NCI-H1105 (cell line): ENCODE measurements at regions not wholly inside any gene's neighbourhood (a gene's known extent, or its start where the extent isn't known, plus 50 kb on each side); places are given as distances from the start of the nearest gene placed in this dataset.
"Not testable (repeated sequence)": the region's sequence is repeated elsewhere in the genome, so short reads cannot be mapped to it uniquely, and the experiment has no call there.

Experiments
- DNase-seq: peaks from one replicate; lab custom pipeline; 2025; lab: John Stamatoyannopoulos, UW

DNA sequence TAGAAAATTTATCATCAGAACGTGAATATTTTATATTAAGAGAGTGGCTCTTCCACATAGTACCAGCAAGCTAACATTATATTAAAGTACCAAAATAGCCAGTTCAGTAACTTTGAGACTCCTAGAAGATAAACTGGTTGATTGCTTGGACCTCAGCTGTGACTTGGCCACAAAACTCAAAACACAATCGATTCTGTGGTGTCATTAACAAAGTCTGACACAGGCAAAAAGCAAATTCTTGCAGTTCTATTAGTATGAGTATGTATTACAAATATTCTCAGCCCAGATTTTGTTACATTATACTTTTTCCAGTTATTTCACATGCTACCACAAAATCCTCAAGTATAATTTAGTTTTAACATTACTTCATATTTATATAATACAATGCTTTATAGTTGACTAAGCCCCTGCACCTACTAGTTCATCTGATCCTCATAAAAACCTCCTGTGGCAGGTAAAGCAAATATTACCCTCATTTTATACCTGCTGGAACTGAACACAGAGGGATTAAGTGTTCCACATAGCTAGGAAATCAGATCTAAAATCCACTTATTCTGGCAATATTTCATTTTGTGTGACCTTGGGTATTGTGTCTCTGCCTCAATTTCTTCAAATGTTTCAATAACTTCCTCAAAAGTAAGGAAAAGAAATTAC is 279.9 kb upstream of the MKLN1 start:
- no peak for DNase-seq

DNA sequence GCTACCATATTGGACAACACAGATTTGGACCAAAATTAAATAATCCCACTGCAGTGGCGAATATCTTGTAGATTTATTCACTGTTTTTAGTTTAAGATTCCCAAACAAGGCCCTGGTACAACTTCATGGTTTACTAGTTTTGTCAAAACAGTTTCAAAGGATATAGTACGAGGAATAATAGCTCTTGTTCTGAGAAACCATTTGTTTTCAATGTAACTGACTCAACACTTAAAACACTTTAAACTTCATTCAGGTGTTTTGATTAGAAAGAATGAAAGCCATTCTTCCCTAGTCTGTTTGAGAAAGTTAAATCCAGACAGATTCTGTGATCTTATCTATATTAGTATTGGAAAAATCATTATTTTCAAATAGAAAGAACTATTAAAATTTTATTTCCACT is 276.4 kb upstream of the MKLN1 start:
- DNase-seq: no peak

DNA sequence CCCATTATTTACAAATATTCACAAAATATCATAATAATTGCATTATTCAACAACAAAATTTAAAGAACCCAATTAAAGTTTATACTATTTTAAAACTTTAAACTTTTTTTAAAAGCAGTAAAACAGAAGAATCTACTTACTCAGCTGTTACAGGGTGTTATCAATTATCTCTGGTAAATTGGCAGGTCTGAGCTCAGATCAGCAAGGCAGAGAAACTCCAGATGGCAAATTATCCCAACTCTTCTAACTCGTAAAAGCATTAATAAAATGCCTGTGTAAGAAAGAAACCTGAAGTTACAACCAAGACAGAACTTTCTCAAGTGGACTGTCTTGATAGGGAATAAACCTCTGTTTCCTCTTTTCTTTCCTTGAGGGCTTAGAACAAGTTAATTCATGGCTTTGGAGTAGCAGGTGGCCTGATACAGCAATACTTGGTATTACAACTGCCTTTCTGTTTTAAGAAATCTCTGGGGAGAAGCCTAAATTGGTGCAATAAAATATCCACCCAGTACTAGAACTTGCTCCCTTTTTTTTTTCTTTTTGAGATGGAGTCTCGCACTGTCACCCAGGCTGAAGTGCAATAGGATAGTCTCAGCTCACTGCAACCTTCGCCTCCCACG is 275.3 kb upstream of the MKLN1 start:
- DNase-seq: no peak

DNA sequence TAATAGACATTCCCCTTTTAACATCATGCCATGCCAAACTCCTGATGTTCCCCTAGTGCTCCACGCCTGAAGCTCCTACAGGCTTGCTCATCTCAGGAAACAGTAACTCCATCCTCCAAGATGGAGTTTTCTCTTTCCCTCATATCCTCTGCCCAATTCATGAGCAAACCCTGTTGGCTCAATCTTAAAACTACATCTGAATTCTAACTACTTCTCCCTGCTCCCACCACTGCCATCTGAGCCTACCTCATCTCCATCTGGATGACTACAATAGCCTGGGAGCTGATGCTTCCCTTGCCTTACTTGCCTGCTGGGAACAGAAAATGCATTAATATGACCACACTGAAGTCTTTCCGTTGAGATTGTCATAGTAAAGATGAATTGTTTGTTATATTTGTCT is 271.7 kb upstream of the MKLN1 start:
- DNase-seq: no peak

DNA sequence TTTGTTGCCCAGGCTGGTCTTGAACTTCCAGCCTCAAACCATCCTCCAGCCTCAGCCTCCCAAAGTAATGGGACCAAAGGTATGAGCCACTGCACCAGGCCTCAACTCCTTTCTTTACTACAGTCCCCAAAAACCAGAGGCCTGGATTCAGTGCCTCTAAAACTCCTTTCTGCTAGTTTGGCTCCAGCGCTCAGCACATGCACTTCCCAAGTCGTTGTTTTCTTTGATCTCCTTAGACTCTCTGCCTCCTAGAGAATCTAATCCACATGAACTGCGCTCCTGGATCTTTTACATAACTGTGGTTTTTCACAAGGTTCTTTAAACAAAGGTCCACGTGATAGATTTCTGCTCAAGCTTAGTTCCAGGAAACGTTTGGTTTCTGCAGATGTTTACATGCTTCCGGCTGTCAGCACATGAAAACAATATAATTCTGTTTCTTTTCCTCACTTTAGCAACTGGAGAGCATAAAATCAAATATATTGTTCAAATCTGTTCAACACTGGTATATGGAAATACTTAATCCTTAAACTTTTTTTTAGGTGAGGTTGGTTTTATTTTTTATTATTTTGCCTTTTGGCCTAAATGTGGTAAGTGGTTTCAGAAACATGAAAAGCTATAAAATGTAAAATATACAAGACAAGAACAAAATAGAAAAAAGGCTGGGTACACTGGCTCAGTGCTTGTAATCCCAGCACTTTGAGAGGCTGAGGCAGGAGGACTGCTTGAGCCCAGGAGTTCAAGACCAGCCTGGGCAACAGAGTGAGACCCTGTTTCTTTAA is 270.5 kb upstream of the MKLN1 start:
- no peak for DNase-seq

DNA sequence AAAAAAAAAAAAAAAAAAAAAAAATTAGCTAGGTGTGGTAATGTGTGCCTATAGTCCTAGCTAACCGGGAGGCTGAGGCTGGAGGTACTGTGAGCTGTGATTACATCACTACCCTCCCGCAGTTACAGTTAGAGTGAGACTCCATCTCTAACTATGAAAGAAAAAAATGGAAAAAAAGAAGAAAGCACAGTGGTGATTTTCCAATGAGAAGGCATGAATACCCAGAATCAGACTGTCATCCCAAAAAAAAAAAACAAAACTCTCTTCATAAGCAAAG is 269.9 kb upstream of the MKLN1 start:
- no peak for DNase-seq

DNA sequence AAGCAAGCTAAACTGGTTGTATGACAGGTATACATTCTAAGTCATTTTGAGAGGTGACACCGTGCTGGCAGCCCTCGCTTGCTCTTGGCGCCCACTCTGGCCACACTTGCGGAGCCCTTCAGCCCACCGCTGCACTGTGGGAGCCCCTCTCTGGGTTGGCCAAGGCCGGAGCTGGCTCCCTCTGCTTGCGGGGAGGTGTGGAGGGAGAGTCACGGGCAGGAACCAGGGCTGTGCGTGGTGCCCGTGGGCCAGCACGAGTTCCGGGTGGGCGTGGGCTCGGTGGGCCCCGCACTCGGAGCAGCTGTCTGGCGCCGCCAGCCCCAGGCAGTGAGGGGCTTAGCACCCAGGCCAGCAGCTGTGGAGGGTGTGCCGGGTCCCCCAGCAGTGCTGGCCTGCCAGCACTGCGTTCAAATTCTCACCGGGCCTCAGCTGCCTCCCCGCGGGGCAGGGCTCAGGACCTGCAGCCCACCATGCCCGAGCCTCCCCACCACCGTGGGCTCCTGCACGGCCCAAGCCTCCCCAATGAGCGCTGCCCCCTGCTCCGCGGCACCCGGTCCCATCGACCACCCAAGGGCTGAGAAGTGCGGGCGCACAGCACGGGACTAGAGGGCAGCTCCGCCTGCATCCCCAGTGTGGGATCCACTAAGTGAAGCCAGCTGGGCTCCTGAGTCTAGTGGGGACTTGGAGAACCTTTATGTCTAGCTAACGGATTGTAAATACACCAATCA is 269.0 kb upstream of the MKLN1 start:
- DNase-seq: not testable (repeated sequence)

DNA sequence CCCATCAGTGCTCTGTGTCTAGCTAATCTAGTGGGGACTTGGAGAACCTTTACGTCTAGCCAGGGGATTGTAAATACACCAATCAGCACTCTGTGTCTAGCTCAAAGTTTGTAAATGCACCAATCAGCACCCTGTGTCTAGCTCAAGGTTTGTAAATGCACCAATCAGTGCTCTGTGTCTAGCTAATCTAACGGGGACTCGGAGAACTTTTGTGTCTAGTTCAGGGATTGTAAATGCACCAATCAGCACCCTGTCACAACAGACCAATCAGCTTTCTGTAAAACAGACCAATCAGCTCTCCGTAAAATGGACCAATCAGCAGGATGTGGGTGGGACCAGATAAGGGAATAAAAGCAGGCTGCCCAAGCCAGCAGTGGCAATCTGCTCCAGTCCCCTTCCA is 268.3 kb upstream of the MKLN1 start:
- not testable (repeated sequence) for DNase-seq

DNA sequence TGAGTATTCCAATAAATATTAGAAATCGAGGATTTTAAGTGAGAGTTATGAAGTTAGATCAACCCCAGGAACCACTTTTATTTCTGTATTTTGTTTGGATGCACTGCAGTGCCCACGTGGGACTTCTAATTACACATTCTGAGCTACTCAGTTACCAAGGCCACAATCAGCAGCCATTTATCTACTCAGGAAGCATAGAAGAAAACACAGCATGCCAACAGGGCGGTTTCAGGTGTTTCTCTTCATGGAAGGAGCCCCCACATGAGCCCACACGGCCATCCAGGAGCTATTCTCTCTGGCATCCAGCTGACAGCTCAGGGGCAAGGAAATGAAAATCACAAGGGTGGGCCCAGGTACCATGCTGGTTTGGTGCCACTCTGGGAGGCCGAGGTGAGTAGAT is 266.5 kb upstream of the MKLN1 start:
- no peak for DNase-seq

DNA sequence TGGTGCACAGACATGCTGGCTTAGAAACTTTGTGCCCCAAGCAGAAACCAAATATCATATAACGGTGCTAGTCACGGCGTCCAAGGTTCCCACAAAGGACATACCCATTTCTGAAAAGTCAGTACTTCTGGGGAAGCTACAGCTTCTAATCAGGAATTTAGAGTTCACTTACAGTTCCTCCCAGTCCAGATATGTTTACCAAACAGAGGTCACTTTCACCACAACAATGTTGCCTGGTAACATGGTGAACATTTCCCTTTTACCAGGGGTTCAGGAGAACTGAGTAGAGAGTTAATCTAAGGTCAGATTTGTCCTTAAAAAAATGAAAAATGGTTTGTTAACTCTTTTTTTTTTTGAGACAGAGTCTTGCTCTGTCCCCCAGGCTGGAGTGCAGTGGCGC is 265.9 kb upstream of the MKLN1 start:
- DNase-seq: no peak

DNA sequence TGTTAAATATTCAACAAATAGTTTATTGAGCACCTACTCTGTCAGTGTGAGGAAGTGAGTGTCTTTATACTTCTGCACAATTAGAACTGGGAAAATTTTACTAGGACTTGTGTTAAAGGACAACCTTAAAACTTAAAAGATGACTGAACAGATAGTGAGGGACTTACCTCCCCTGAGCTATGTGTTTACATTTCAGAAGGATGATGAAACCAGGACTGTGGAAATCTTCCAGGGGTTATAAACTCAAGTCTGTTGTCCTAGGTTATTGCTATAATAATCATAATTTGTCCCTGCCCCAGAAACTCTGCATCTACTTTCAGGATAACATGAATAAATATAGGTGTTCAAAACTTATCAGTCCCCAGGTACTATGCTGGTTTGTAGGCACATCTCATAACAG is 261.0 kb upstream of the MKLN1 start:
- no peak for DNase-seq

DNA sequence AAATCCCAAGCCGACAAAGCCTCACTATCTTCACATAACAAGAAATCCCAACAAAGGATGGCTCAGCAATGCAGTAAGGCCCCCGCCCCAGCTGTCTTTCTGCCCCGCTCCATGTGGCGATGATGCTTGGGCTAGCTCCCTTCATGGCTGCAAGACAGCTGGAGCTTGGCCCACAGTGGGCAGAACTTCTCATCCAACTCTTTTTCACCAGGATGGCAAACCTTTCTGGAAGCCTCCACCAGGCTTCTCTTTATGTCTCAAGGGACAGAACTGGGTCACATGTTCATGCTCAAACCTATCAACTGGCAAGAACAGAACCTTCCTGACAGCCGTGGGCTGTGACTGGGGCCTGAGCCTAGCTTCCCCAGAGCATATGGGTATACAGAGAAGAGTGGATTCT is 260.5 kb upstream of the MKLN1 start:
- DNase-seq: no peak

DNA sequence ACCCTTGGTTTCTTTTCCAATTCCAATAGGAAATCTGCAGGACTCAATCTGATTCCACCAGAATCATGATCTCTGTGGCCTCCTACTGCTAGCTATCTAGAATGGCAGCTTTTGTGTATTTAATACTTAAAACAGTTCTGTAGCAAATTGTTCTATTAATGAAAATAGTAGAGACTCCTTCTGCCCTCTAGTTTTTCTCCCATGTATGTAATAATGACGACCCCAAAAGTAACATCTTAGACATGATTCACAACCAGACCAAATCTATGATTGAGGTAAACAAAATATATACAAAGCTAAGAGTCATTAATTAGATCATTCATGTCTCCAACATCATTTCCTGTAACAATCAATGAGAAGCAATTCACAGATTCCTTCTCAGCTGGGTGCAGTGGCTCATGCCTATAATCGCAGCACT is 259.1 kb upstream of the MKLN1 start:
- no peak for DNase-seq

DNA sequence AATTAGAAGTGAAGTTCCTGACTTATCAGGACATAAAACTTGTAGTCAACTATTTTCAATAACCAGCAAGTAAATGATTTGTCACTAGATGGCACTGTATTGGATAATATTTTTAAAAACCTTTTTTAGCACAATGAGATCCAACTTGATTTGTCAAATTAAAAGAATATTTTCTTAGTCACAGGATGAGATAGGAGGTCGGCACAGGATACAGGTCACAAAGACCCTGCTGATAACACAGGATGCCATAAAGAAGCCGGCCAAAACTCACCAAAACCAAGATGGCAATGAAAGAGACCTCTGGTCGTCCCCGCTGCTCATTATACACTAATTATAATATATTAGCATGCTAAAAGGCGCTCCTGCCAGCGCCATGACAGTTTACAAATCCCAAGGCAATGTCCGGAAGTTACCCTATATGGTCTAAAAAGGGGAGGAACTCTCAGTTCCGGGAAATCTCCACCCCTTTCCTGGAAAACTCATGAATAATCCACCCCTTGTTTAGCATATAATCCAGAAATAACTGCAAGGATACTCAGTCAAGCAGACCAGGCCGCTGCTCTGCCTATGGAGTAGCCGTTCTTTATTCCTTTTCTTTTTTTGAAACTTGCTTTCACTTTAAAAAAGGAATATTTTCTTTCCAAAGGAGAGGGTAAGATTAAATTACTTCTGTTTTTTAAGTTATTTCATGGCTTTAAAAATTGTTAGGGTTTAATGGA is 255.7 kb upstream of the MKLN1 start:
- no peak for DNase-seq

DNA sequence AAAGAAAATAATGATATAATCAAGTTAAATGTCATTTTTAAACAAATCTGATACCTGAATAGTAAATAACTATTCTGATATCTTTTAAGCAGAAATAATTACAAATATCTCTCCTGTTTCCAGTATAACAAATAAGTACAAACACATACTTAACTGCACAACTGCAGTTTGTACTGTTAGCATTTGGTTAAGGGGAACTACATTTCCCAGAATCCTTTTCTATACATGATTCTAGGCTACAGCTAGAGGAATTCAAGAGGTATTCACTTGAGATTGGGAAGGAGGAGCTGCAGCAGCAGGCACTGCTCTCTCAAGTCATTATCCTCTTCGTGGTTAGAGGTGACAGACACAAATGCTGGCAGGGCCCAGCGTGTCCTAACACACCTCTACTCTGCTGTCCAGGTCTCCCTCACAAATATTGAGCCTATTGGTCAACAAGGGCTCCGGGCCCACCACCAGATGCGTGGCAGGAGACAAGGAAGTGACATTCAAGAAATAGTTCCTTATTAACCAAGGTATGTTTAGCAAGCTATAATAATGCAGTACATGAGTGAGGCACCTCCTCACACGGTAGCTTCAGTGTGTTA is 255.1 kb upstream of the MKLN1 start:
- DNase-seq: no peak

DNA sequence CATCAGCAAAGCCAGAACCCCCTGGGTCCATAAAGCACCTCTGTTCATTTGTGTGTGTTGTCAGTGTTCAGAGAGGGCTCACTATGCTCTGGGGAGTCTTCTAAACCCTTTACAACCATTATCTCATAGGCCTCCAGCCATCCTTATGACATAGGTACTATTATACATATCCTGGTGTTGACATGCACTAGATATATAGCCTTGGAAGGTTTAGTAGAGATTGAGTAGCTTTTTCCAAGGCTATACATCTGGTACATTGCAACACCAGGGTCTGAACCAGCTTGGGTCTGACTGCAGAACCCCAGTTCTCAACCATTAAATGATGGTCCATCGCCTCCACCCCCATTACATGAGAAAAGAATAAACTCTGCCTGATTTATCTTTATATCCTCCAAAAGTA is 253.6 kb upstream of the MKLN1 start:
- no peak for DNase-seq

DNA sequence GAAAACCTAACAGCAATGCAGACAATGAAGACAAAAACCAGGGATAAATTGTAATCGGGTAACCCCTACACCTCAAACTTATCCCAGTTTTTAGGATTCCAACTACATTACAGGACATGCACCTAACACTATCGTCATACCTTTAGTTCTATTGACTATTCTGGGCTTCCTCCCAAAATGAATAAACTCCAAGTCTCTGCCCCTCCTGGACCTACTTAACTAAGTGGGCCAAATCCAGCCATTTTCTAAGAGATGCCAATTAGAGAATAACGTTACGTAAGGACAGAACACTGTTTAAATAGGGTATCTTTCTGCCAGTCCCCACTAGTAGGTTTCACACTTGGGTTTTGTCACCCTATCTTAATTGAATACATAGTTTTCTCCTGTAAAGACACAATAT is 253.1 kb upstream of the MKLN1 start:
- no peak for DNase-seq

DNA sequence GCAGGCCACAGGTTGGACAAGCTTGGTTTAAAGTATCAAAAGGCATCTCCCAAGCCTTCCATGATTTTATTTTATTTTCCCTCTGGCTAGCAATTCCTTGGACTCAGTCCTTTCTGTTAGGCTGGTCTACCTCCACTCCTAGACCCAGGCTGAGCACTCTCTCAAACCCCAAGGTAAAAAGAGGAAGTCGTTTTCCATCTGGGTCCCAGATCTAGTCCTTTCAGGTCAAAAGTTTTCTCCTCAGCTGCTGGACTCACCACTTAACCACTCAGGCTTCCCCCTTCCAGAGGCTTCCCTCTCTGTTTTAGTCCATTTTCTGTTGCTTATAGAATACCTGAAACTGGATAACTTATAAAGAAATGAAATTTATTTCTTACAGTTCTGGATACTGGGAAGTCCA is 252.3 kb upstream of the MKLN1 start:
- DNase-seq: no peak

DNA sequence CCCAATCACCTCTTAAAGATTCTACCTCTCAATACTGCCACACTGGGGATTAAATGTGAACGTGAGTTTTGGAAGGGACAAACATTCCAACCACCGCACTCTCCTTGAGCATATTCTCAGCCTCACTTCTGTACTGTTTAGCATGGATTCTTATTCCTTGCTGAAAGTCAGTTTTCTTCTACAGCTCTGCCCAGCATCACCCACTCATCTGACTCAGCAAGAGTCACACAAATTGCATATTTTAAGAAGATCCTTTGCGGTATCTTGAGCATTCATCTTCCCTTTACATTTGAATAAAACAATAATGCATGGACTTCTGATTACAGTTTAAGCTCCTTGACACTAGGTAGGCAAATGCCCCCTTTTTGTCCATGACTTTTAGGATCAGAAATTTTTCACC is 251.6 kb upstream of the MKLN1 start:
- no peak for DNase-seq

DNA sequence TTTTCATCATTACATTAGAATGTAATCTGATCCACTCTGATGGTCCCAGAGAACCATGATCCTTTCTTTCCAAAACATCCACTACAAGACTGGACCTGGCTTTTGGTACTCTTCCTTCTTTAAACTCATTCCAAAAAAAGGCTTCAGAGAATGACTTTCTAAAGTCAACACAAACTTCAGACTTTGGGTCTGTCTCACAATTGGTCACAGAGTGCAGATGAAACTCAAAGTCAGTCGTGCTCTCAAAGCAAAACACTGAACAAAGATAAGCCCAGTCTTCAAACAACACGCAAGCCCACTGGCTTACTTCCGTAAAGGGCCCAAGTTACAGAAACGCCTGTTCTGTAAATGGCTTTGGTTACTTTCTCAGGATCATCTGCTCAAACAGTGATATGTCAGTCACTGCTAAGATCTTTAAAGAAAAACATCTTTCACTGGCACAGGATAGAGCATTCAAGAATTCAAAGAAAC is 250.9 kb upstream of the MKLN1 start:
- no peak for DNase-seq

DNA sequence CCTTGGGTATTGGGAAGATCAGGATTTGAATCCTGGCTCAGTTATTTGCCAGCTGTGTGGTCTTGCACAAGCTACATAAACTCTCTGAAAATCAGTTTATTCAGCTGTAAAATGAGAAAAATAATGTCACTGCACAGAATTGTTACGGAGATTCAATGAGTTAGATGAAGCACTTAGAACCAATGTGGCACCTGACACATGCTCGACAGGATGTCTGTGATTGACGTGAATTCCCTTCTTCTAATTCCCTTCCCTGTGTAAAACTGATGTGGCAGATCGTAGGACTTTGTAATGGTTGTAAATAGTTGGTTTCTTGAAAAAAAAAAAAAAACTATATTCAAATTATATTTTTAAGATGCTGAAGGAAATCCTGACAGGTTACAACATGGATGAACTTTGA is 249.9 kb upstream of the MKLN1 start:
- DNase-seq: no peak

DNA sequence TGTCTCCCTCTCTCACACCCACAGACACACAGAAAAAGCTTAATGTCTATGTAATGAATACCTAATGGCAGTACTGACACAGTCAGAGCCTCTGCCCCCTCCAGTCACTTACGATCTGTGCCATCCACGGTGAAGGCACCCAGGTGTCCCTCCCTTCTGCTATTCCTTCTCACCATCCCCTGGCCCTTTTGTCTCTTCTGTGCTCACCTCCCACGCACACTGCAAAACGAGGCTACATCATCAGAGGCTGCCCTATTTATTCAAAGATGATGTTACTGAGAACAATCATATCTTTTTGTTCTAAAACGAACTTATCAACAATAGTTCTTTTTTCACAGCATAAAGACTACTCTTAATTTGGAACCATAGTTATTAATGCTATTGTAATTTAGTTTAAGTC is 246.9 kb upstream of the MKLN1 start:
- DNase-seq: no peak
